HS-27A (cell line): ENCODE measurements at regions not wholly inside any gene's neighbourhood (a gene's known extent, or its start where the extent isn't known, plus 50 kb on each side); places are given as distances from the start of the nearest gene placed in this dataset.

ENCODE experiments used
- DNase-seq: peaks from one replicate; pipeline ENCODE4 v3.0.0-alpha.2; 2012; ENCODE audit warnings: low read depth, missing footprints

GRCh38 chr15:39125226-39125625 is 455.7 kb upstream of the THBS1 start:
- DNase-seq: no peak

- no peak for DNase-seq
Observed at GRCh38 chr15:39125904-39126303, 455.0 kb upstream of the THBS1 start.

GRCh38 chr15:39127151-39127790 is 453.6 kb upstream of the THBS1 start:
- DNase-seq: no peak

GRCh38 chr15:39127925-39128617 is 452.8 kb upstream of the THBS1 start:
- DNase-seq: peak; percentile 95

- no peak for DNase-seq
Observed at GRCh38 chr15:39128746-39129145, 452.1 kb upstream of the THBS1 start.

- DNase-seq: no peak
Observed at GRCh38 chr15:39130556-39131379, 450.1 kb upstream of the THBS1 start.

- no peak for DNase-seq
Observed at GRCh38 chr15:39131609-39132008, 449.3 kb upstream of the THBS1 start.

- DNase-seq: no peak
Observed at GRCh38 chr15:39132070-39132469, 448.8 kb upstream of the THBS1 start.

- no peak for DNase-seq
Observed at GRCh38 chr15:39132954-39133600, 447.8 kb upstream of the THBS1 start.

- DNase-seq: no peak
Observed at GRCh38 chr15:39134282-39134681, 446.6 kb upstream of the THBS1 start.

- peak; percentile 79 for DNase-seq
Observed at GRCh38 chr15:39135989-39136388, 444.9 kb upstream of the THBS1 start.

GRCh38 chr15:39139431-39140059 is 441.3 kb upstream of the THBS1 start:
- no peak for DNase-seq

- peak; percentile 92 for DNase-seq
Observed at GRCh38 chr15:39140060-39140604, 440.7 kb upstream of the THBS1 start.

GRCh38 chr15:39142500-39142899 is 438.4 kb upstream of the THBS1 start:
- DNase-seq: no peak

- DNase-seq: no peak
Observed at GRCh38 chr15:39143479-39143878, 437.4 kb upstream of the THBS1 start.

GRCh38 chr15:39144051-39144450 is 436.8 kb upstream of the THBS1 start:
- no peak for DNase-seq

GRCh38 chr15:39144613-39145499 is 436.0 kb upstream of the THBS1 start:
- no peak for DNase-seq

GRCh38 chr15:39145854-39146625 is 434.8 kb upstream of the THBS1 start:
- DNase-seq: no peak

GRCh38 chr15:39149636-39150150 is 431.2 kb upstream of the THBS1 start:
- DNase-seq: no peak

- no peak for DNase-seq
Observed at GRCh38 chr15:39151545-39151944, 429.3 kb upstream of the THBS1 start.
